K562 (cell line): ENCODE measurements at regions not wholly inside any gene's neighbourhood (a gene's known extent, or its start where the extent isn't known, plus 50 kb on each side); places are given as distances from the start of the nearest gene placed in this dataset.

Source experiments
- ATAC-seq: fragments of 200-7000 bp; cut with Tn5 transposase; 3 replicates; pipeline ENCODE4 v1.9.1; 2020; ENCODE audit warnings: moderate library complexity
- BruUV-seq: library from RNA; stranded (reverse); fragments of 400-500 nt; replicated peaks from 2 replicates; lab custom pipeline; 2021; lab: Mats Ljungman, UMichigan
- CTCF ChIA-PET: fragments of 300-600 bp; formaldehyde crosslinking; extraction: SDS; loops from one replicate; lab custom pipeline; 2021; ENCODE audit warnings: low intra/inter-chr PET ratio; lab: Yijun Ruan, JAX
- POLR2A ChIA-PET: fragments of 300-600, 350-650 bp; sonication (Branson Sonifier 250); formaldehyde crosslinking; extraction: SDS; loops from one replicate; lab custom pipeline; 2021; ENCODE audit warnings: antibody characterized with exemption, inconsistent platforms; lab: Yijun Ruan, JAX
- DNase-seq, 4 experiments: peaks; one replicate each; pipeline versions ENCODE4 v3.0.0 to v3.0.0-alpha.2; 2011 to 2018; ENCODE audit warnings: low spot score in 3 of 4, mixed read lengths in 3 of 4; ENCODE audit errors: extremely low read depth in 1 of 4
- FAIRE-seq: peaks from 2 replicates; lab custom pipeline; 2011; peaks lifted over from hg19 to GRCh38; lab: Jason Lieb, UNC
- H2AFZ ChIP-seq: 2 replicates; pipeline ENCODE4 v1.6.0; 2011; ENCODE audit warnings: low read depth, low read length, control low read depth, inconsistent platforms
- H3K27ac ChIP-seq: fragments of 200-600 bp; 3 replicates; pipeline ENCODE4 v1.8.0; 2011; ENCODE audit warnings: low read depth, mild to moderate bottlenecking, control low read depth, inconsistent platforms, low read length, moderate library complexity, mixed read lengths; ENCODE audit errors: extremely low read depth
- H3K27me3 ChIP-seq, 2 experiments: fragments of 300-600 bp in 1 of 2; 2 replicates in 1 of 2; 3 replicates in 1 of 2; pipeline versions ENCODE4 v1.6.0 to v1.8.0; 2011; ENCODE audit warnings: inconsistent platforms in 2 of 2, low read length in 2 of 2, mild to moderate bottlenecking in 1 of 2, mixed read lengths in 1 of 2, moderate library complexity in 1 of 2; ENCODE audit not compliant: control insufficient read depth in 2 of 2, insufficient read depth in 2 of 2
- H3K36me3 ChIP-seq: fragments of 300-600 bp; 3 replicates; pipeline ENCODE4 v1.8.0; 2011; ENCODE audit warnings: mild to moderate bottlenecking, low read length, inconsistent platforms; ENCODE audit not compliant: control insufficient read depth, insufficient read depth
- H3K4me1 ChIP-seq, 2 experiments: fragments of 200-600 bp in 1 of 2; replicated peaks in 1 of 2; 2 replicates in 1 of 2; 3 replicates in 1 of 2; pipeline versions ENCODE4 v1.5.1 to v1.8.0; 2011; ENCODE audit warnings: inconsistent platforms in 2 of 2, low read length in 2 of 2, mild to moderate bottlenecking in 1 of 2, mixed read lengths in 1 of 2, moderate library complexity in 1 of 2; ENCODE audit not compliant: control insufficient read depth in 2 of 2, insufficient read depth in 2 of 2
- H3K4me2 ChIP-seq: 2 replicates; pipeline ENCODE4 v1.6.1; 2011; ENCODE audit warnings: low read length, control low read depth, inconsistent platforms, mixed read lengths; ENCODE audit not compliant: insufficient read depth
- H3K4me3 ChIP-seq: fragments of 200-600 bp; sonication (generic), shearing (Covaris generic); 2 replicates; pipeline ENCODE4 v1.5.1; 2016; ENCODE audit warnings: control low read depth, inconsistent platforms
- H3K79me2 ChIP-seq: fragments of 200-600 bp; 3 replicates; pipeline ENCODE4 v1.8.0; 2011; ENCODE audit warnings: low read length, inconsistent platforms; ENCODE audit not compliant: control insufficient read depth, insufficient read depth
- H3K9ac ChIP-seq, 2 experiments: 2 replicates each; pipeline versions ENCODE4 v1.6.0 to v1.6.1; 2011; ENCODE audit warnings: low read depth in 2 of 2, low read length in 2 of 2, control low read depth in 1 of 2, inconsistent platforms in 1 of 2, mild to moderate bottlenecking in 1 of 2, mixed read lengths in 1 of 2; ENCODE audit not compliant: insufficient read depth in 1 of 2
- H3K9me1 ChIP-seq: one replicate; pipeline ENCODE4 v1.6.0; 2011; ENCODE audit warnings: inconsistent platforms, mild to moderate bottlenecking, low read length, moderate library complexity; ENCODE audit not compliant: control insufficient read depth, insufficient read depth
- H3K9me3 ChIP-seq: replicated peaks from 2 replicates; pipeline ENCODE4 v1.5.1; 2011; ENCODE audit warnings: low read depth, low read length, inconsistent platforms; ENCODE audit not compliant: control insufficient read depth, insufficient read depth
- H4K20me1 ChIP-seq: replicated peaks from 2 replicates; pipeline ENCODE4 v1.6.1; 2011; ENCODE audit warnings: low read length, inconsistent platforms, mixed read lengths; ENCODE audit not compliant: control insufficient read depth, insufficient read depth
- C11orf30 ChIP-seq: fragments of 450-650 bp; IDR thresholded peaks from 2 replicates; pipeline ENCODE4 v1.6.1; 2016; ENCODE audit warnings: low read depth, mild to moderate bottlenecking
- CGGBP1 ChIP-seq: fragments of 250-450 bp; sonication (Bioruptor Pico); IDR thresholded peaks from 2 replicates; pipeline ENCODE4 v1.9.0; 2021; ENCODE audit warnings: mild to moderate bottlenecking
- MAFG ChIP-seq: fragments of 450-650 bp; conservative IDR thresholded peaks from 2 replicates; pipeline ENCODE4 v1.6.1; 2016; ENCODE audit warnings: missing genetic modification characterization, missing compliant biosample characterization
- NR3C1 ChIP-seq: sonication (generic); formaldehyde crosslinking; IDR thresholded peaks from 2 replicates; pipeline ENCODE4 v1.8.1; 2022; ENCODE audit warnings: missing genetic modification reagents
- TOE1 ChIP-seq, 2 experiments: fragments of 450-650 bp in 1 of 2; sonication (generic) in 1 of 2; formaldehyde crosslinking in 1 of 2; IDR thresholded peaks; 2 replicates each; pipeline versions ENCODE4 v1.7.1 to v1.8.0; 2016 to 2022; ENCODE audit warnings: borderline replicate concordance in 2 of 2, mild to moderate bottlenecking in 2 of 2, antibody characterized with exemption in 1 of 2, inconsistent platforms in 1 of 2, low read depth in 1 of 2, missing genetic modification reagents in 1 of 2, moderate library complexity in 1 of 2
- ZNF316 ChIP-seq: fragments of 450-650 bp; IDR thresholded peaks from 2 replicates; pipeline ENCODE4 v1.6.1; 2016
- ZNF395 ChIP-seq: fragments of 200-800 bp; sonication (Bioruptor generic); IDR thresholded peaks from 2 replicates; pipeline ENCODE4 v1.6.1; 2017; ENCODE audit warnings: missing genetic modification characterization, missing compliant biosample characterization
- ZNF668 ChIP-seq: fragments of 250-450 bp; sonication (Bioruptor Pico); IDR thresholded peaks from 2 replicates; pipeline ENCODE4 v1.8.0; 2022; ENCODE audit warnings: mild to moderate bottlenecking, inconsistent platforms
- WGBS: fragments of 100-300 bp; shearing (Covaris generic); methylation state at CpG from one replicate; pipeline ENCODE4 v1.1.6; 2016; ENCODE audit warnings: low coverage, mixed read lengths; ENCODE audit not compliant: insufficient coverage; ENCODE audit errors: missing lambda C conversion rate; 5-methylcytosine and 5-hydroxymethylcytosine counted together
- in situ Hi-C: fragments of 300-500 bp; cut with MboI; formaldehyde crosslinking; loops from 4 replicates; pipeline ENCODE4 v1.15.0; 2018; ENCODE audit warnings: inconsistent platforms, mixed read lengths
- intact Hi-C: fragments of 100-400 bp; cut with micrococcal nuclease; formaldehyde crosslinking; loops from 2 replicates; pipeline ENCODE4 v1.14.2; 2022
- TF ChIP-seq, protein P1 (sequence below): fragments of 450-650 bp; IDR thresholded peaks from 2 replicates; pipeline ENCODE4 v1.6.1; 2016; ENCODE audit warnings: mild to moderate bottlenecking

DNA sequence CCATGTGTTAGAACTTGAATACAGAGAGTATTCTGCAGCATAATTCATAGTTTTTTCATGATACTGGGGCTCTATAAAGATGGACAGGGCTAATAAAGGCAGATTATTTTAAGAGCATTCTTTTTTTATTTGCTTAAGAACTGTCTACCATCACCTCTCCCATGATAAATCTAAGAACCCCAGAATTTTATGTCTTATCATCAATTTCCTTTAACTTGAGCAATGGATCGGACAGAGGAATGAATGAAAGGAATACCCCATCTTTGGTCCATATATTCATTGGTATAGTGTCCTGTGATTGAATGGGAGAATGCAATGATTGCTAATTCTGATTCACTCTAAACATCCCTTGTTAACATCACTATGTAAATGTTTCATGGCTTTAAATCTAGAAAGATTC lies 946.3 kb upstream of the LRRN3 start:
- FAIRE-seq, result no peak
- intact Hi-C loops (no loop called here), in situ Hi-C loops (no loop called here)
- Histone ChIP-seq H3K27me3 (no peaks in the 10 kb centered on the region), H3K4me3 (no peak overlapping the region), H2AFZ (no peak overlapping the region), H3K9me1 (no peaks in the 10 kb centered on the region), H3K9ac (no peak overlapping the region), H3K36me3 (no peaks in the 10 kb centered on the region), H3K9me3 (no peaks in the 10 kb centered on the region), H3K4me2 (no peak overlapping the region), H3K27ac (no peak overlapping the region), H4K20me1 (no peaks in the 10 kb centered on the region), H3K79me2 (no peaks in the 10 kb centered on the region), H3K4me1 (no peaks in the 10 kb centered on the region)
- BruUV-seq, result no TSS peak
- WGBS, result 0% methylated on average over 1 of the region's 1 CpG
- no peak for DNase-seq
- POLR2A ChIA-PET, result no interaction called here
- no peak for TF ChIP-seq MAFG (tag)
- peak; percentile 43 for TF ChIP-seq ZNF316
- peak; percentile 11; the same call in 1 of the 2 replicates for TF ChIP-seq C11orf30
- CTCF ChIA-PET, result no interaction called here
- ATAC-seq, result no peak

GRCh38 chr7:110148054-110148453 lies 942.9 kb upstream of the LRRN3 start:
- Histone ChIP-seq H3K79me2 (no peaks in the 10 kb centered on the region), H3K9me1 (no peaks in the 10 kb centered on the region), H3K4me2 (no peak overlapping the region), H3K4me1 (no peaks in the 10 kb centered on the region), H4K20me1 (no peaks in the 10 kb centered on the region), H2AFZ (no peak overlapping the region), H3K4me3 (no peak overlapping the region), H3K27me3 (no peaks in the 10 kb centered on the region), H3K36me3 (no peaks in the 10 kb centered on the region), H3K9ac (no peak overlapping the region), H3K27ac (no peak overlapping the region), H3K9me3 (no peaks in the 10 kb centered on the region)
- ChIA-PET CTCF (no interaction called here), POLR2A (no interaction called here)
- intact Hi-C loops, result no loop called here
- ATAC-seq (no peak), DNase-seq (no peak), FAIRE-seq (no peak)
- in situ Hi-C loops, result no loop called here
- BruUV-seq, result no TSS peak
- 1% methylated on average over 6 of the region's 6 CpGs for WGBS
- TF ChIP-seq ZNF668 (CRISPR knock-in tag), result no peak
- TF ChIP-seq, protein P1, sequence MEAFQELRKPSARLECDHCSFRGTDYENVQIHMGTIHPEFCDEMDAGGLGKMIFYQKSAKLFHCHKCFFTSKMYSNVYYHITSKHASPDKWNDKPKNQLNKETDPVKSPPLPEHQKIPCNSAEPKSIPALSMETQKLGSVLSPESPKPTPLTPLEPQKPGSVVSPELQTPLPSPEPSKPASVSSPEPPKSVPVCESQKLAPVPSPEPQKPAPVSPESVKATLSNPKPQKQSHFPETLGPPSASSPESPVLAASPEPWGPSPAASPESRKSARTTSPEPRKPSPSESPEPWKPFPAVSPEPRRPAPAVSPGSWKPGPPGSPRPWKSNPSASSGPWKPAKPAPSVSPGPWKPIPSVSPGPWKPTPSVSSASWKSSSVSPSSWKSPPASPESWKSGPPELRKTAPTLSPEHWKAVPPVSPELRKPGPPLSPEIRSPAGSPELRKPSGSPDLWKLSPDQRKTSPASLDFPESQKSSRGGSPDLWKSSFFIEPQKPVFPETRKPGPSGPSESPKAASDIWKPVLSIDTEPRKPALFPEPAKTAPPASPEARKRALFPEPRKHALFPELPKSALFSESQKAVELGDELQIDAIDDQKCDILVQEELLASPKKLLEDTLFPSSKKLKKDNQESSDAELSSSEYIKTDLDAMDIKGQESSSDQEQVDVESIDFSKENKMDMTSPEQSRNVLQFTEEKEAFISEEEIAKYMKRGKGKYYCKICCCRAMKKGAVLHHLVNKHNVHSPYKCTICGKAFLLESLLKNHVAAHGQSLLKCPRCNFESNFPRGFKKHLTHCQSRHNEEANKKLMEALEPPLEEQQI, result no peak
- TF ChIP-seq TOE1 (IDR thresholded peaks at IDR 0.05; ENCODE audit: borderline replicate concordance), result no peak
- TF ChIP-seq TOE1 (CRISPR knock-in tag; IDR thresholded peaks at IDR 0.05; ENCODE audit: borderline replicate concordance, low read depth), result no peak
- no peak for TF ChIP-seq NR3C1 (CRISPR knock-in tag)
- TF ChIP-seq ZNF395, result no peak
- TF ChIP-seq CGGBP1 (CRISPR knock-in tag), result no peak
